HG03060 (cell line): ENCODE measurements at regions not wholly inside any gene's neighbourhood (a gene's known extent, or its start where the extent isn't known, plus 50 kb on each side); places are given as distances from the start of the nearest gene placed in this dataset.

Experiments used
- ATAC-seq: cut with Tn5 transposase; IDR thresholded peaks from one replicate; pipeline ENCODE4 v1.9.1; 2021; ENCODE audit warnings: low read depth, moderate number of reproducible peaks; ENCODE audit not compliant: unreplicated experiment

- no peak for ATAC-seq
Observed at GRCh38 chr12:115474539-115475353, 790.8 kb upstream of the TBX3 start.

GRCh38 chr12:115473257-115473956 lies 789.4 kb upstream of the TBX3 start:
- no peak for ATAC-seq

DNA sequence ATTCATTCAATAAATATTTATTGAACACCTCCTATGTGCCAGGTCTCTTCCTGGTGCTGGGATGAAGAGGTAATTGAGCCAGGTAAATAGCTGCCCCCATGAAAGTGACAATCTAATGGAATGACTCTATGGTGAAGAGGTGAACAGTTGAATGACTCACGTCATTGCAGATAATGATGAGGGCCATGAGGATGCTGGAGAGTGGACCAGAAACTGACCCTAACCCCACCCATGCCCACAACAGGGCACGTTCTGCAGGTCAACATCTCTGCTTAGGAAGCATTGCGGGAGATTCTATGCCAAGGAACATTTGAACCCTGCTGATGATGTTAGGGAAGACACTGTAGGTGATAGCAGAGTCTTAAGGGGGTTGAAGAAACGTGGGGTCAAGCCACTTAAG lies 788.9 kb upstream of the TBX3 start:
- no peak for ATAC-seq

- ATAC-seq: no peak
Observed at GRCh38 chr12:115470977-115471376, 787.0 kb upstream of the TBX3 start.

GRCh38 chr12:115470526-115470925 lies 786.6 kb upstream of the TBX3 start:
- no peak for ATAC-seq

GRCh38 chr12:115468087-115468510 lies 784.1 kb upstream of the TBX3 start:
- no peak for ATAC-seq

GRCh38 chr12:115467531-115467930 lies 783.6 kb upstream of the TBX3 start:
- ATAC-seq: no peak

DNA sequence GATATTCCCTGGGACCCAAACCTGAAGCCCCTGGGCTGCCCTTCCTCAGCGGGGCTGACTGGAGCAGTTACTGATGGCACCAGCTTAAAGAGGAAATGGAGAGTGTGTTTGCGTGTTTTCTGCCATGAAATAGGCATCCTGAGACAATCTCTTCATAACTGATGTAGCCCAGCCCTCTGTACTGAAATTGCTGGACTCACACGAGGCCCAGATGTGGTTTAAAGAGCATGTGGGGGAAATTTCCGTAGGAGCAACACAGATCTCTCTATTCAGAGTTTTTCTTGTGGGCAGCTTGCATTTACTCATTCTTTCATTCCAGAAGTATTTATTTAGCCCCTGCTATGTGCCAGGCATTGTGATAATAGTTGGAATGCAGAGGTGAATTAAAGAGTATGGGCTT lies 782.1 kb upstream of the TBX3 start:
- ATAC-seq: no peak

DNA sequence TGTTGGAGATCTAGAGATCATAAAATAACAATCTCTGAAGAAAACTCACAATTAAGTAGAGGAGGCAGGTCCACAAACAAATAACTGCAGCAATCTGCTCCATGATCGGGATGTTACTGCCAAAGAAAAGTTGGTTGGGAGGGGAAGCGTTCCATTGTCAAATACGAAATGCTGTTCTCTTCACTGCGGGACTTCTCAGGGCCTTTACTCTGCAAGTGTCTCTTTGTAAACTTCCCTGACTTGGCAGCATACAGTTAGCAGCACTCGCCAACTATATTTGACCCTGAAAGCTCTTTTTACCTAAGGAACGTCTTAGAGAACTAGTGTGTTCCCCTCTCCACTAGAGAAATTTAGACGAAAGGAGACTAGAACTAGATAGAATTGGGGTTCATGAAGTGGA lies 780.7 kb upstream of the TBX3 start:
- ATAC-seq: no peak

- no peak for ATAC-seq
Observed at GRCh38 chr12:115464111-115464581, 780.2 kb upstream of the TBX3 start.

- no peak for ATAC-seq
Observed at GRCh38 chr12:115461401-115461800, 777.4 kb upstream of the TBX3 start.

DNA sequence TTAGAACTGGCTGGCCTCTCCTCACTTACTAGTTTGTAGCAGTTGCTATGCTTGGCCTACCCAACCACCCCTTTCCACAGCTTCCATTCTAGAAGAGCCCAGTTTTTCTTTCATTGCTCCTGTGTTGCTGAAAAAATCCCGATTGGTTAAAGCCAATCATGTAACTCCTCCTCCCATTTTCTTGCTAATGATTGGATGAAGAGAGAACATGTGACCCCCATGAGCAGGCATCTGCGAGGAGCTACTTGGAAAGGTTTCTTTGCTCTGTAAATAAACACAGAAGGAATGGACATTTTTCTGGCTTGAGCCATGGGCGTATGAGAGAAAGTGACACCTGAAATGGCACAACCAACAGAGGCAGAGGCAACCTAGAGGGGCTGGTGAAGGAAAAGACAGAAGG lies 773.8 kb upstream of the TBX3 start:
- ATAC-seq: no peak

DNA sequence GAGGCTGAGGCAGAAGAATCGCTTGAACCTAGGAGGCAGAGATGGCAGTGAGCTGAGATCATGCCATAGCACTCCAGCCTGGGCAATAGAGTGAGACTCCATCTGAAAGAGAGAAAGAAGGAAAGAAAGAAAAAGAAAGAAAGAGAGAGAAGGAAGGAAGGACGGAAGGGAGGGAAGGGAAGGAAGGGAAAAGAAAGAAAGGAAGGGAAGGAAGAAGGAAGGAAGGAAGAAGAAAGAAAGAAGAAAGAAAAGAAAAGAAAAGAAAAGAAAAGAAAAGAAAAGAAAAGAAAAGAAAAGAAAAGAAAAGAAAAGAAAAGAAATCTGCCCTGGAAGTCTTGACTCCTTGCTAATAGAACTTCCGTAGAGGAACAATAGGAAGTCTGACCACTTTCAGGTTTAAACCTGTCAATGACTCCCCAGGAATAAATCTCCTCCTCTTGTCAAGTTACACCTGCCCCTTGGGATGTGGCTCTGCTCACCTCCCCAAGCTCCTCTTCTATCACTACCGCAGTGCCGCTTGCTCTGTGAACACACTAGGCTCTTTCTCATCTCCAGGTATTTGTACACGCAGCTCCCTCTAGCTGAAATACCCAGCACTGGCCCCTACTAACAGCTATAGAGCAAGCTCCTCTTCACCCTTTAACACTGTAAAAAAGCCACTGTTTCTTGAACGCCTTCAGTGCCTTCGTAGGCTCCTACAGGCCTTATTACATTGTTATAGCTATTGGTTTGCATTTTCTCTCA lies 773.1 kb upstream of the TBX3 start:
- ATAC-seq: no peak

- ATAC-seq: no peak
Observed at GRCh38 chr12:115455268-115455681, 771.3 kb upstream of the TBX3 start.

DNA sequence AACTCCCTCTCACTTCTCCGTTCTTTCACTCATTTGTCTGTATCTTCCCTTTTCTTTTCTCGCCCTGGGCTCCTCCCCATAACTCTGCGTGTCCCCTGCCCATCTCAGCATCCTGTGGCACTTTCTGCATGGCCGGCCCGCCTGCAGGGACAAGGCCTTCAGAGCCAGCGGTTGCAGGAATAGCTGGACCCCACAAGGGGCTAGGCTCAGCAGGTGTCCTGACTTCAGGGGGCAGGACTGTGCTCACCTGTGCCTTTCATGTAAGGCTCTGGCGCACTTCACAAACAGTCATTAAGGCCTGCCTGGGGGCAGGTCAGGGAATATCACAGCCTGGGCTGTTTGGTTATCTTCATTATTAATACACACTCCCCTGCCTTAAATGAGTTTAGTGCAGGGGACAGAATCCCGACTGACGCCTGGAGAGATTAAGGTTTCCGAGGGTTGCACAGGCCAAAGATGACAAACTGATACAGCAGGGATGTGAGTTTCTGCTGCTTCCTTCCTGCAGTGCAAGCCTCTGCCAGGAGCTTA lies 768.8 kb upstream of the TBX3 start:
- ATAC-seq: no peak

DNA sequence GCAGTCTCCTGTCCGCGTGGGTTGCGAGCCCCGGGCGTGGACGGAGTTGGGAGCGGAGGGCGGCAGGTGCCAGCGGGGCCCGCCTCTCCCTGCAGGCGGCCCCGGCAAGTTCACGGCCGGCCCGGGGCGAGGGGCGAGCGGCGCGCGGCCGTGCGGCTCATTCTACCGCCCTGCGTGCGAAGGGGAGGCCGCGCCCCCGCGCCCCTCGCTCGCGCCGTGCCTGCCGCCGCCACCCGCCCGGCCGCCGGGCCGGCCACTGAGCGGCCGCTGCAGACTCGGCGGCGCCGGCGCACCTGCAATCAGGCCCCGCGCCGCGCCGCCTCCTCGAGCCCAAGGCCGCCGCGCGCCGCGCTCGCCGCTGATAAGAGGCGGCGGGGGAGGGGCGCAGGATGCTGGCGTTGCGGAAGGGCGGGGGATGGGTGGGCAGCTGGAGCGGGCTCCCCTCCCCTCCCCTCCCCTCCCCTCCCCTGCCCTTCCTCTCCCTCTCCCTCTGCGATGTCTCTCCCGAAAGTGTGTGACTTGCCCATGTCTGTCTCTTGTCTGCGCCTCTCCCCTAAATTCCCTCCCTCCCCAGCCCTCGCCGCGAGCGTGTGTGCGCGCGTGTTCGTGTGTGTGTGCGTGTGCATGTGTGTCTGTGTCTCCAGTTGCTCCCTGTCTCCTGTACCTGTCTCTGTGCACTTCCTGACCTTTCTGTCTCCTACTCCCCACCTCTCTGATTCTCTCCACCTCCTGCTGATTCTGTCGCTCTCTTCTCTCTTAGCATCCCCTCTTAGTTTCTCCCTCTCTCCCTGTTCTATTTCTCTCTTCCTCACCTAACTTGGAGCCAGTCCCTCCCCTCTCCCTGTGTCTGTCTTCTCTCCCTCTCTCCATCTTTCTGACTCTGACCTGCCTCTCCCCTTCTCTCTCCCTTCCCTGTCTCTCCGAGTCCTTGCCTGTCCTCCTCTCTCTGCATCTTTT lies 768.1 kb upstream of the TBX3 start:
- no peak for ATAC-seq

- ATAC-seq: no peak
Observed at GRCh38 chr12:115451151-115451779, 767.3 kb upstream of the TBX3 start.

GRCh38 chr12:115450710-115451109 lies 766.7 kb upstream of the TBX3 start:
- ATAC-seq: no peak

DNA sequence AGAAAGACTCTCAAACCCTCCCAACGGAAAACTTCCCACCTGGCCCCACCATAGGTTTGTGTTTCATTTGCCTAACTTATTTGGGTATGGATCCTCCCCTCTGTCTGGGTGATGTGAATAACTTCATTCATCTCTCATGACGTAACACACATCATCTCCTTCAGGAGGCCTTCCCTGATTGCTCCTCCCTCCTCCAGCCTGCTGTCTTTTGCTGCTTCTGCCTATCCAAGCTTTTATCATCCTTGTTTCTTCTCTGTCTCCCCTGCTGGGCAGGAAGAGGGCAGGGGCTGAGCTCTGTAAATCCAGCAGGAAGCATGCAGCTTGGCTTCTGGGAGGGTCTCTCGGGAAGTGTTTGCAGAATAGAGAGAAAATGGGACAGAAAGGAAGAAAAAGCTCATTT lies 766.0 kb upstream of the TBX3 start:
- ATAC-seq: no peak
